Kidney tubule cell (primary cell): ENCODE measurements at regions not wholly inside any gene's neighbourhood (a gene's known extent, or its start where the extent isn't known, plus 50 kb on each side); places are given as distances from the start of the nearest gene placed in this dataset.

Experiments
- DNase-seq: peaks from one replicate; pipeline ENCODE4 v3.0.0-alpha.2; 2018; ENCODE audit warnings: low spot score

GRCh38 chr14:54129850-54130640 lies 173.4 kb upstream of the BMP4 start:
- no peak for DNase-seq

- peak; percentile 6 for DNase-seq
Observed at GRCh38 chr14:54132496-54132895, 175.9 kb upstream of the BMP4 start.

GRCh38 chr14:54133896-54134295 lies 177.3 kb upstream of the BMP4 start:
- DNase-seq: peak; percentile 93

GRCh38 chr14:54135804-54136280 lies 179.2 kb upstream of the BMP4 start:
- no peak for DNase-seq

- no peak for DNase-seq
Observed at GRCh38 chr14:54136894-54137613, 180.4 kb upstream of the BMP4 start.

GRCh38 chr14:54137614-54137961 lies 181.0 kb upstream of the BMP4 start:
- DNase-seq: no peak

- no peak for DNase-seq
Observed at GRCh38 chr14:54138024-54138353, 181.4 kb upstream of the BMP4 start.

GRCh38 chr14:54138354-54139038 lies 181.9 kb upstream of the BMP4 start:
- no peak for DNase-seq

GRCh38 chr14:54140551-54140950 lies 183.9 kb upstream of the BMP4 start:
- DNase-seq: no peak

GRCh38 chr14:54146601-54147000 lies 190.0 kb upstream of the BMP4 start:
- no peak for DNase-seq

- peak; percentile 54 for DNase-seq
Observed at GRCh38 chr14:54147282-54147681, 190.7 kb upstream of the BMP4 start.

- no peak for DNase-seq
Observed at GRCh38 chr14:54147758-54148157, 191.1 kb upstream of the BMP4 start.

- no peak for DNase-seq
Observed at GRCh38 chr14:54148251-54148650, 191.6 kb upstream of the BMP4 start.

GRCh38 chr14:54152351-54152750 lies 195.7 kb upstream of the BMP4 start:
- no peak for DNase-seq

GRCh38 chr14:54166049-54166950 lies 209.7 kb upstream of the BMP4 start:
- peak; percentile 54 for DNase-seq

GRCh38 chr14:54168489-54168888 lies 211.9 kb upstream of the BMP4 start:
- DNase-seq: peak; percentile 49

- DNase-seq: peak; percentile 67
Observed at GRCh38 chr14:54169254-54169924, 212.8 kb upstream of the BMP4 start.

- no peak for DNase-seq
Observed at GRCh38 chr14:54170301-54170700, 213.7 kb upstream of the BMP4 start.

GRCh38 chr14:54172114-54172513 lies 215.5 kb upstream of the BMP4 start:
- DNase-seq: no peak

- DNase-seq: no peak
Observed at GRCh38 chr14:54172562-54172961, 215.9 kb upstream of the BMP4 start.

GRCh38 chr14:54173802-54174201 lies 217.2 kb upstream of the BMP4 start:
- DNase-seq: peak; percentile 17
